ENCODE measurements at regions not wholly inside any gene's neighbourhood (a gene's known extent, or its start where the extent isn't known, plus 50 kb on each side); places are given as distances from the start of the nearest gene placed in this dataset.
A peak's percentile ranks its signal among the peaks of the same experiment; 100 is the strongest.
"Not testable (repeated sequence)": the region's sequence is repeated elsewhere in the genome, so short reads cannot be mapped to it uniquely, and the experiment has no call there.

DNA sequence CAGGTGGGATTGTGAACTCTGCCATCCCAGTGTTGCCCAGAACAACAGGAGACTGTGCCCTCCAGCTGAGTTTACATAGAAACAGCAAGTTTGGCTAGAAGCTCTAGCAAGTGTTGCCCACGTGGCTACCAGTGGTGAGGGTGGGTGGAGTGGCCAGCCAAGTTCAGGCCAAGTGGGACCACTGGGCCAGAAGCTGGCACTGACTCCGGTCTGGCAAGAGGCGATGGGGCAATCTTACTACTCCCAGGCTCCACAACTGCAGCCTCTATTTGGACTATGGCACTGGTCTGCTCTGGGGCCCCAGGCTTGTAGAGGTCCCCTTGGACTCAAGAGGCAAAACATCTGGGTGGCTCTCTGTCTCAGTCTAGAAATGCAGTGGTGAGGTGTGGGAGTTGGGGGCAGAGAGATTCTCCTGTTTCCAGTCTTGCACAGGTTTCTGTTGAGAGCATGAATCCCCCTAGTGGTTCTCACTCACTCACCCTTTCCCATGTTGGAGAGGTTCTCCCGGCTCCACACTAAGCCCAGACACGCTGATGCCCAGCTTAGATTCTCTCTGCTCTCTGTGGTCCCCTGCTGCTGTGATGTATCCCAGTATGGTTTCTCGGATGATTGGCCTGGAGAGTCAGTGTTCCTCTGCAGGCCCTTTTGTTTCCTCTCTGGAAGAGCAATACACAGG lies 615.3 kb downstream of the PDHA2 start:
- DNase-seq, result no peak

DNA sequence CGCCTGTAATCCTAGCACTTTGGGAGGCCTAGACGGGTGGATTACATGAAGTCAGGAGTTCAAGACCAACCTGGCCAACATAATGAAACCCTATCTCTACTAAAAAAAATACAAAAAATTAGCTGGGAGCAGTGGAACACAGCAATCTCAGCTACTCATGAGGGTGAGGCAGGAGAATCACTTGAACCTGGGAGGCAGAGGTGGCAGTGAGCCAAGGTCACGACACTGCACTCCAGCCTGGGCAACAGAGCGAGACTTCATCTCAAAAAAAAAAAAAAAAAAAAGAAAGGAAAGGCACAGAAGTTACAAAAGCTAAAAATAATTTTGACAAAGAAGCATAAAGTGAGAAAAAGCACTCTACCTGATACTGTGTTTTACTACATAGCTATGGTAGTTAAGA lies 618.1 kb downstream of the PDHA2 start:
- not testable (repeated sequence) for DNase-seq

DNA sequence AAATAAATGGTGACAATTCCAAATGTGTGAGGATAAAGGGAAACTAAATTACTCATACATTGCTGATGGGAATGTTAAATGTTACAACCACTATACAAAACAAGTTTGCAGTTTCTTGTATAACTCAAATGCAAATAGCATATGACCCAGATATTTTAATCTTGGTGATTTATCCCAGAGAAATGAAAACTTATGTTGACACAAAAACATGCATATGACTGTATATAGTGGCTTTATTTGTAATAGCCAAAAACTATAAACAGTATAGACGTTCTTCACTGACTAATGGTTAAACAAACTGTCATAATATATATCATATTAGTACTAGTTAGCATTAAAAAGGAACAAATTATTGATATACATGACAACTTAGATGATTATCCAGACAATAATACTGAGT lies 619.2 kb downstream of the PDHA2 start:
- no peak for DNase-seq

GRCh38 chr4:96465834-96466233 lies 625.9 kb downstream of the PDHA2 start:
- DNase-seq, result no peak

- DNase-seq, result no peak
Measured at GRCh38 chr4:96471956-96472867, 632.3 kb downstream of the PDHA2 start.

DNA sequence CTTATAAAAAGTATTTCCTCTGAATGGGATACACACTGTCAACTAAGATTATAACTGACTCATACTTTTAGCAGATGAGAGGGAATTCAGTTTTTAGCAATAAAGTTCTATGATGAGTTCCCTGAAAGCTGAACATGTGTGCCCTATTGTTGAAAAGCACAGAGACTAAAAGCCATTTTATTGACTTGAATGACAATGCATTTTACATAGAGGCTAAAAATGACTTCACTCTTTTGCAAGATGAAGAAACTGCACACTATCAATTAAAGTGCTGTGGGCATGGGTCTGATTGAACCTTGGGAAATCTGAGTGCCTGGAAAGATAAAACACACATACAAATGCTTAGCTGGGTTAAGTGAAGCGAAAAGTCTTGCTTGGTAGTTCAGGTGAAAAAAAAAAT lies 633.4 kb downstream of the PDHA2 start:
- no peak for DNase-seq

- no peak for DNase-seq
Measured at GRCh38 chr4:96483308-96484030, 643.6 kb downstream of the PDHA2 start.

- DNase-seq, result no peak
Measured at GRCh38 chr4:96486563-96486962, 646.7 kb downstream of the PDHA2 start.

- no peak for DNase-seq
Measured at GRCh38 chr4:96497621-96498020, 657.7 kb downstream of the PDHA2 start.

DNA sequence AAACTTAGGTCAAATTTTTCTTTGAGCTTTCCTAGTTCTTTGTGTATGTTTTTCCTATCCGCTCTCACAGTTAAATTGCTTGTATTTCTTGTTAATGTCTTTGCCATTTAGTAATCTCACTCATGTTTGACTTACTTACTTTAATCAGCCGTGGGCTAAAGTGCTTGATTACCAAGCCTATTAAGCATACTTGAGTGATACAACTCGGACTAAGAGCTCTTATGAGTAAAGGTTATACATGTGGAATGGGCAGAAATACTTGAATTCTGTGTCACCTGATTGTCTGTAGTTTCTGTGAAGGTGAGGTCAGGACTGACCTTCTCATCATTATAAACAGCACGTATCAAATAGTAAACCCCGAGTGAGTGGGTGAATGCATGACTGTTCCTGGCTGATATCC lies 664.5 kb downstream of the PDHA2 start:
- DNase-seq, result no peak

GRCh38 chr4:96509039-96509741 lies 669.3 kb downstream of the PDHA2 start:
- no peak for DNase-seq

GRCh38 chr4:96519291-96519690 lies 679.4 kb downstream of the PDHA2 start:
- no peak for DNase-seq

GRCh38 chr4:96521046-96521536 lies 681.2 kb downstream of the PDHA2 start:
- DNase-seq, result no peak

DNA sequence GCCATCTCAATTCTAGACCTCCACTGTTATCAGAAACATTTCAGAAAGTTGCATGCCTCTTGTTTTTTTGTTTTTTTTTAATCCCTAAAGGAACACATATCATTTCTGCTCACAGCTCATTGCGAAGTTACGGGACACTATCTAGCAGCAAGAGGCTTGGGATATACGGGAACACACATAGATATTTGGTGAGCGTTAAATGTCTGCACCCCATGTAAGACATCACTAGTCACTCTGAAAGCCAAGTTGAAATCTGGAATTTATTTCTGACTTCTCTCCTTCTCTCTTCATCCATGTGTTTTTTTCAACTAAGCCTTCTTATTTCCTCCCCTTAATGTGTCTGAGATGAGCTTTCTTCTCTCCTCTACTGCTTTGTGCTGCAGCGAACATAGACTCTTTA lies 683.7 kb downstream of the PDHA2 start:
- DNase-seq, result no peak

DNA sequence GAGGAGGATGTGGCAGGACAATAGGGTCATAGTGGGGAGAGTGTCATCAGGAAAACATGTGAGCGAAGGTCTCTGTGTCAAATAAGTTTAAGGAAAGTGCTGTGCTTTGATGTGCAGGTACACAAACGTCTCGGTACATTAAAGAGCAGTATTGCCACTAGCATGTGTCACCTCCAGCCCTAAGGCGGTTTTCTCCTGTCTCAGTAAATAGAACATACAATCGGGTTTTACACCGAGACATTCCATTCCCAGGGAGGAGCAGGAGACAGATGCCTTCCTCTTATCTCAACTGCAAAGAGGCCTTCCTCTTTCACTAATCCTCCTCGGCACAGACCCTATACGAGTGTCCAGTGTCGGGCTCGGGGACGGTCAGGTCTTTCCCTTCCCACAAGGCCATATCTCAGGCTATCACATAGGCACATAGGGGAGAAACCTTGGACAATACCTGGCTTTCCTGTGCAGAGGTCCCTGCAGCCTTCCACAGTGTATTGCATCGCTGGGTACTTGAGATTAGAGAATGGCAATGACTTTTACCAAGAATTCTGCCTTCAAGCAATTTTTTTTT lies 684.5 kb downstream of the PDHA2 start:
- DNase-seq, result no peak

- no peak for DNase-seq
Measured at GRCh38 chr4:96525898-96526297, 686.0 kb downstream of the PDHA2 start.

DNA sequence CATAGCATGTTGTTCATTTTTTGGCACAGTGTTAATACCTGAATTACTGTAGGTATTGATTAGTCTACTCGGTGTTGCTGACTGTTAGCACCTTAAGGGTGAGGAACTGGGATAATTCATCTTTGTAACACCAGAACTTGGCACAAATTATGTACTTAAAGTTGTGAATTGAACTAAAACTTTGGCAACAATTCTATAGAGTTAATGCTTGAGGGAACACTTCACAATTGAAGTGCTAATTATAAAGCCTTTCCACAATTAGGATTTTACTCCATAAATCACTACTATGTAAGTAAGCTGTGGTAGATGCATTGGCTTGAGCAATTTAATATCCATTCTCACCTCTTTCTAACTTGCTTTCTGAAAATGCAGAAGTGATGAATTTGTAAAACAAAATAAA lies 686.7 kb downstream of the PDHA2 start:
- no peak for DNase-seq

- DNase-seq, result no peak
Measured at GRCh38 chr4:96531836-96532235, 691.9 kb downstream of the PDHA2 start.

- peak; percentile 68 for DNase-seq
Measured at GRCh38 chr4:96543346-96543745, 703.5 kb downstream of the PDHA2 start.

GRCh38 chr4:96558466-96558865 lies 718.6 kb downstream of the PDHA2 start:
- no peak for DNase-seq

GRCh38 chr4:96566755-96567154 lies 726.9 kb downstream of the PDHA2 start:
- no peak for DNase-seq

- DNase-seq, result no peak
Measured at GRCh38 chr4:96585304-96585703, 745.4 kb downstream of the PDHA2 start.

Measured in midbrain (tissue), 1 donor.